ENCODE measurements at regions not wholly inside any gene's neighbourhood (a gene's known extent, or its start where the extent isn't known, plus 50 kb on each side); places are given as distances from the start of the nearest gene placed in this dataset.

- intact Hi-C loops (cut with DNase I): loop anchor here in 1 of 3 donors (10.0 kb wide), 1 partner anchor 60 kb away; no protein-coding TSS in a partner anchor
- 86% methylated on average over 5 of the region's 5 CpGs for WGBS, 2 donors
- Histone ChIP-seq H3K9me3 (no peaks in the 10 kb centered on the region), H3K27me3 (no peaks in the 10 kb centered on the region), H3K4me3 (no peak overlapping the region), H3K4me1 (peaks cover 8 to 18% (median 14%) of the 10 kb centered on the region in 3 donors), H3K36me3 (no peaks in the 10 kb centered on the region), H3K27ac (no peak overlapping the region)
- FAIRE-seq (no peak), ATAC-seq (no peak), DNase-seq (no peak)
- TF ChIP-seq CTCF (IDR thresholded peaks at IDR 0.05): no peak
These were observed 132.5 kb upstream of the MAX start for GRCh38 chr14:65234752-65235361.

- no peaks in the 10 kb centered on the region for H3K27me3 ChIP-seq
- no peak overlapping the region for H3K27ac ChIP-seq
- ATAC-seq (no peak), DNase-seq (no peak), FAIRE-seq (no peak)
- no peaks in the 10 kb centered on the region for H3K36me3 ChIP-seq
- H3K9me3 ChIP-seq: no peaks in the 10 kb centered on the region
- no peak overlapping the region for H3K4me3 ChIP-seq
- 90 to 91% methylated on average over 5 of the region's 5 CpGs for WGBS, 2 donors
- intact Hi-C loops (cut with DNase I): loop anchor here in 1 of 3 donors (10.0 kb wide), 1 partner anchor 58 kb away; no protein-coding TSS in a partner anchor
- H3K4me1 ChIP-seq: no peaks in the 10 kb centered on the region
- TF ChIP-seq CTCF (IDR thresholded peaks at IDR 0.05): no peak
These were observed 134.9 kb upstream of the MAX start for GRCh38 chr14:65237023-65237814.

GRCh38 chr14:65237941-65238340 is 135.6 kb upstream of the MAX start:
- ATAC-seq: peak in 1 of 4 donors; percentile 50
- H3K4me1 ChIP-seq: no peaks in the 10 kb centered on the region
- FAIRE-seq: no peak
- H3K9me3 ChIP-seq: no peaks in the 10 kb centered on the region
- no peak overlapping the region for H3K4me3 ChIP-seq
- H3K27ac ChIP-seq: no peak overlapping the region
- H3K27me3 ChIP-seq: no peaks in the 10 kb centered on the region
- intact Hi-C loops (cut with DNase I): loop anchor here in 1 of 3 donors (10.0 kb wide), 1 partner anchor 57 kb away; no protein-coding TSS in a partner anchor
- no peak for TF ChIP-seq CTCF (IDR thresholded peaks at IDR 0.05)
- H3K36me3 ChIP-seq: no peaks in the 10 kb centered on the region
- 73 to 83% methylated on average over 6 of the region's 6 CpGs for WGBS, 2 donors
- DNase-seq: no peak

GRCh38 chr14:65238456-65238855 is 136.1 kb upstream of the MAX start:
- H3K4me1 ChIP-seq: no peaks in the 10 kb centered on the region
- H3K9me3 ChIP-seq: no peaks in the 10 kb centered on the region
- no peak for FAIRE-seq
- H3K4me3 ChIP-seq: no peak overlapping the region
- ATAC-seq: peak in 3 of 4 donors; percentile 37 to 57 (median 57)
- H3K36me3 ChIP-seq: no peaks in the 10 kb centered on the region
- WGBS, 2 donors: 95 to 98% methylated on average over 6 of the region's 6 CpGs
- TF ChIP-seq CTCF (IDR thresholded peaks at IDR 0.05): no peak
- H3K27me3 ChIP-seq: no peaks in the 10 kb centered on the region
- no peak for DNase-seq
- no peak overlapping the region for H3K27ac ChIP-seq
- intact Hi-C loops (cut with DNase I): loop anchor here in 1 of 3 donors (10.0 kb wide), 1 partner anchor 56 kb away; no protein-coding TSS in a partner anchor

Measured in pancreas (tissue), 10 donors.